ENCODE measurements at regions not wholly inside any gene's neighbourhood (a gene's known extent, or its start where the extent isn't known, plus 50 kb on each side); places are given as distances from the start of the nearest gene placed in this dataset.

GRCh38 chr1:239817801-239818200, 273.9 kb upstream of the FMN2 start:
- TF ChIP-seq CTCF (IDR thresholded peaks at IDR 0.05): no peak
- TF ChIP-seq POLR2AphosphoS5 (IDR thresholded peaks at IDR 0.05): no peak
- no peak for TF ChIP-seq EP300 (IDR thresholded peaks at IDR 0.05)

Data from suprapubic skin (tissue), 4 donors.